Nephron progenitor cell (in vitro differentiated cells): ENCODE measurements at regions not wholly inside any gene's neighbourhood (a gene's known extent, or its start where the extent isn't known, plus 50 kb on each side); places are given as distances from the start of the nearest gene placed in this dataset.
"Not testable (repeated sequence)": the region's sequence is repeated elsewhere in the genome, so short reads cannot be mapped to it uniquely, and the experiment has no call there.

Source experiments
- DNase-seq: peaks from one replicate; pipeline ENCODE4 v3.0.0; 2021
- H3K27ac Mint-ChIP-seq: 2 replicates; pipeline ENCODE4 v1.8.0; 2021; ENCODE audit warnings: mild to moderate bottlenecking, moderate library complexity, mixed read lengths
- H3K27me3 Mint-ChIP-seq: 2 replicates; pipeline ENCODE4 v1.8.0; 2021; ENCODE audit warnings: mild to moderate bottlenecking, low read depth, mixed read lengths; ENCODE audit not compliant: poor library complexity
- H3K36me3 Mint-ChIP-seq: 2 replicates; pipeline ENCODE4 v1.8.0; 2021; ENCODE audit warnings: low read depth, mixed read lengths
- H3K4me1 Mint-ChIP-seq: 2 replicates; pipeline ENCODE4 v1.8.0; 2021; ENCODE audit warnings: mixed read lengths
- H3K4me3 Mint-ChIP-seq: 2 replicates; pipeline ENCODE4 v1.8.0; 2021; ENCODE audit warnings: mild to moderate bottlenecking, moderate library complexity, mixed read lengths
- H3K9me3 Mint-ChIP-seq: 2 replicates; pipeline ENCODE4 v1.8.0; 2021; ENCODE audit warnings: mild to moderate bottlenecking, moderate library complexity, mixed read lengths
- CTCF ChIP-seq: fragments of 200-600 bp; sonication (generic); IDR thresholded peaks from 2 replicates; pipeline ENCODE4 v1.5.0; 2021; ENCODE audit warnings: antibody characterized with exemption

GRCh38 chr10:30172091-30172490 lies 112.7 kb upstream of the JCAD start:
- no peaks in the 10 kb centered on the region for H3K36me3 Mint-ChIP-seq
- H3K4me3 Mint-ChIP-seq = no peak overlapping the region
- DNase-seq = no peak
- H3K27ac Mint-ChIP-seq = no peak overlapping the region
- H3K9me3 Mint-ChIP-seq = peaks cover 12% of the 10 kb centered on the region
- H3K4me1 Mint-ChIP-seq = peaks cover 10% of the 10 kb centered on the region
- H3K27me3 Mint-ChIP-seq = peaks cover 3% of the 10 kb centered on the region
- TF ChIP-seq CTCF = no peak

GRCh38 chr10:30171601-30172000 lies 112.2 kb upstream of the JCAD start:
- TF ChIP-seq CTCF = no peak
- H3K27ac Mint-ChIP-seq = no peak overlapping the region
- no peaks in the 10 kb centered on the region for H3K36me3 Mint-ChIP-seq

GRCh38 chr10:30170814-30171213 lies 111.4 kb upstream of the JCAD start:
- Mint-ChIP-seq H3K4me1 (no peaks in the 10 kb centered on the region), H3K27ac (no peak overlapping the region), H3K9me3 (peaks cover 17% of the 10 kb centered on the region), H3K4me3 (no peak overlapping the region), H3K36me3 (no peaks in the 10 kb centered on the region), H3K27me3 (peaks cover 3% of the 10 kb centered on the region)
- no peak for TF ChIP-seq CTCF
- no peak for DNase-seq

More at GRCh38 chr10:30171601-30172000, 112.2 kb upstream of the JCAD start:
- no peak for DNase-seq
- H3K27me3 Mint-ChIP-seq = peaks cover 3% of the 10 kb centered on the region
- H3K4me3 Mint-ChIP-seq = no peak overlapping the region
- peaks cover 5% of the 10 kb centered on the region for H3K4me1 Mint-ChIP-seq
- peaks cover 15% of the 10 kb centered on the region for H3K9me3 Mint-ChIP-seq

GRCh38 chr10:30170146-30170545 lies 110.8 kb upstream of the JCAD start:
- Mint-ChIP-seq H3K27ac (no peak overlapping the region), H3K36me3 (no peaks in the 10 kb centered on the region), H3K4me3 (no peak overlapping the region), H3K27me3 (peaks cover 3% of the 10 kb centered on the region), H3K9me3 (peaks cover 23% of the 10 kb centered on the region), H3K4me1 (no peaks in the 10 kb centered on the region)
- DNase-seq = no peak
- no peak for TF ChIP-seq CTCF

- Mint-ChIP-seq H3K36me3 (no peaks in the 10 kb centered on the region), H3K4me3 (no peak overlapping the region), H3K27ac (no peak overlapping the region), H3K4me1 (no peaks in the 10 kb centered on the region), H3K27me3 (peaks cover 6% of the 10 kb centered on the region), H3K9me3 (peaks cover 27% of the 10 kb centered on the region)
- DNase-seq = no peak
- TF ChIP-seq CTCF = no peak
Observed at GRCh38 chr10:30169342-30169741, 110.0 kb upstream of the JCAD start.

- TF ChIP-seq CTCF = no peak
- peaks cover 36% of the 10 kb centered on the region for H3K9me3 Mint-ChIP-seq
- H3K4me3 Mint-ChIP-seq = no peak overlapping the region
- H3K4me1 Mint-ChIP-seq = peaks cover 6% of the 10 kb centered on the region
- H3K27ac Mint-ChIP-seq = no peak overlapping the region
- H3K36me3 Mint-ChIP-seq = no peaks in the 10 kb centered on the region
- H3K27me3 Mint-ChIP-seq = peaks cover 3% of the 10 kb centered on the region
- DNase-seq = no peak
Observed at GRCh38 chr10:30166929-30167328, 107.5 kb upstream of the JCAD start.

- not testable (repeated sequence) for DNase-seq
Observed at GRCh38 chr10:30163410-30163809, 104.0 kb upstream of the JCAD start.

GRCh38 chr10:30162796-30163195 lies 103.4 kb upstream of the JCAD start:
- H3K4me3 Mint-ChIP-seq, H3K36me3 Mint-ChIP-seq, H3K27me3 Mint-ChIP-seq, H3K27ac Mint-ChIP-seq, DNase-seq: not testable (repeated sequence)
- H3K9me3 Mint-ChIP-seq = peaks cover 36% of the 10 kb centered on the region
- peaks cover 14% of the 10 kb centered on the region for H3K4me1 Mint-ChIP-seq

More at GRCh38 chr10:30163410-30163809, 104.0 kb upstream of the JCAD start:
- Mint-ChIP-seq H3K4me1 (peaks cover 14% of the 10 kb centered on the region), H3K9me3 (peaks cover 39% of the 10 kb centered on the region), H3K27ac (peak overlapping the region; percentile 81)
- H3K27me3 Mint-ChIP-seq, H3K36me3 Mint-ChIP-seq, H3K4me3 Mint-ChIP-seq: not testable (repeated sequence)
